Tibial artery (tissue), 4 donors: ENCODE measurements at regions not wholly inside any gene's neighbourhood (a gene's known extent, or its start where the extent isn't known, plus 50 kb on each side); places are given as distances from the start of the nearest gene placed in this dataset.

Source experiments
- DNase-seq, 2 donors: peaks; one replicate each; pipeline ENCODE4 v3.0.0-alpha.2; 2019
- H3K27ac ChIP-seq, 2 donors: fragments of 200-600 bp; sonication (generic) in 1 of 2; 1 replicate in 1 of 2; 2 replicates in 1 of 2; pipeline ENCODE4 v1.5.1; 2018 to 2019; ENCODE audit warnings: mild to moderate bottlenecking in 1 of 2
- H3K27me3 ChIP-seq, 2 donors: fragments of 200-600 bp; sonication (generic) in 1 of 2; one replicate each; pipeline versions ENCODE4 v1.5.1 to v1.6.0; 2016 to 2019
- H3K36me3 ChIP-seq, 3 donors: fragments of 200-600 bp; sonication (generic) in 2 of 3; one replicate each; pipeline ENCODE4 v1.5.1; 2016 to 2019; ENCODE audit warnings: mild to moderate bottlenecking in 2 of 3
- H3K4me1 ChIP-seq, 4 donors: fragments of 200-600 bp; sonication (generic) in 2 of 4; 1 replicate in 3 of 4; 2 replicates in 1 of 4; pipeline ENCODE4 v1.5.1; 2016 to 2019
- H3K4me3 ChIP-seq, 2 donors: fragments of 200-600 bp; sonication (generic) in 1 of 2; 1 replicate in 1 of 2; 2 replicates in 1 of 2; pipeline ENCODE4 v1.5.1; 2018 to 2019; ENCODE audit warnings: mild to moderate bottlenecking in 2 of 2
- H3K9me3 ChIP-seq, 3 donors: fragments of 200-600 bp; sonication (generic) in 1 of 3; one replicate each; pipeline ENCODE4 v1.5.1; 2016 to 2019
- CTCF ChIP-seq, 2 experiments: fragments of 200-600 bp in 1 of 2; fragments of 450-650 bp in 1 of 2; IDR thresholded peaks; one replicate each; pipeline ENCODE4 v1.5.1; 2017 to 2019; ENCODE audit warnings: antibody characterized with exemption in 2 of 2, mild to moderate bottlenecking in 1 of 2, moderate library complexity in 1 of 2
- intact Hi-C: fragments of 100-400 bp; cut with DNase I; formaldehyde crosslinking; loops from one replicate; pipeline ENCODE4 v1.15.0; 2023; ENCODE audit warnings: low total_unique reads

DNA sequence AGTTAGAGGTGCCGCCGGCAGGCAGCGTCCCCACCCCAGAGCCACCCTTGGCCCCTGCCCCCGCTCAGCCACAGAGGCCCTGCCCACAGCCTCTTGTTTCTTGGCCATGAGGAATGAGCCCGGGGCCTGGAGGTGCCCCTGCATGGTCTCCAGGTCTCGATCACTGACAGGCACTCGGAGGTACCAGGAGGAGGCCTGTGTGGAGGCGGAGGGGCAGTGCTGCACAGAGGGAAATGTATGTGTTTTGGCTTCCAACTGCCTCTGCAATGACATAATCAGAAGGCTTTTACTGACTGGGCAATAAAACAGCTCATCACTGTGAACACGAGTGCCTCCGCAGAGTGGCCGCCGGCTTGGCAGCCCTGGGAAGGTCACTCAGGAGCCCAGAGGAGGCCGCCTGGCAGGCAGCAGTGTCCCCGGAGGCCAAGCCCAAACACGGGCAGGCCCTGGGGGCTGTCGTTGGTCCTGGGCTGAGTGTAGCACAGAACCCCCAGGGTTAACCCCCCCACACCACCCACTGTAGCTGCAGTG is 61.1 kb upstream of the GATA5 start:
- Histone ChIP-seq H3K27me3 (peaks cover 0 to 71% of the 10 kb centered on the region in 2 donors), H3K27ac (no peak overlapping the region), H3K4me1 (peaks cover 0 to 28% (median 21%) of the 10 kb centered on the region in 4 donors), H3K36me3 (no peaks in the 10 kb centered on the region), H3K9me3 (no peaks in the 10 kb centered on the region), H3K4me3 (no peak overlapping the region)
- peak in 1 of 2 donors; percentile 73 for DNase-seq
- TF ChIP-seq CTCF (IDR thresholded peaks at IDR 0.05) = no peak
- intact Hi-C loops = no loop called here

- no peak for TF ChIP-seq CTCF (IDR thresholded peaks at IDR 0.05)
- Histone ChIP-seq H3K27me3 (peaks cover 0 to 71% of the 10 kb centered on the region in 2 donors), H3K4me1 (peaks cover 0 to 28% (median 21%) of the 10 kb centered on the region in 4 donors), H3K4me3 (no peak overlapping the region), H3K36me3 (no peaks in the 10 kb centered on the region), H3K27ac (no peak overlapping the region), H3K9me3 (no peaks in the 10 kb centered on the region)
- intact Hi-C loops = no loop called here
- no peak for DNase-seq
Observed at GRCh38 chr20:62537649-62538292, 62.0 kb upstream of the GATA5 start.

DNA sequence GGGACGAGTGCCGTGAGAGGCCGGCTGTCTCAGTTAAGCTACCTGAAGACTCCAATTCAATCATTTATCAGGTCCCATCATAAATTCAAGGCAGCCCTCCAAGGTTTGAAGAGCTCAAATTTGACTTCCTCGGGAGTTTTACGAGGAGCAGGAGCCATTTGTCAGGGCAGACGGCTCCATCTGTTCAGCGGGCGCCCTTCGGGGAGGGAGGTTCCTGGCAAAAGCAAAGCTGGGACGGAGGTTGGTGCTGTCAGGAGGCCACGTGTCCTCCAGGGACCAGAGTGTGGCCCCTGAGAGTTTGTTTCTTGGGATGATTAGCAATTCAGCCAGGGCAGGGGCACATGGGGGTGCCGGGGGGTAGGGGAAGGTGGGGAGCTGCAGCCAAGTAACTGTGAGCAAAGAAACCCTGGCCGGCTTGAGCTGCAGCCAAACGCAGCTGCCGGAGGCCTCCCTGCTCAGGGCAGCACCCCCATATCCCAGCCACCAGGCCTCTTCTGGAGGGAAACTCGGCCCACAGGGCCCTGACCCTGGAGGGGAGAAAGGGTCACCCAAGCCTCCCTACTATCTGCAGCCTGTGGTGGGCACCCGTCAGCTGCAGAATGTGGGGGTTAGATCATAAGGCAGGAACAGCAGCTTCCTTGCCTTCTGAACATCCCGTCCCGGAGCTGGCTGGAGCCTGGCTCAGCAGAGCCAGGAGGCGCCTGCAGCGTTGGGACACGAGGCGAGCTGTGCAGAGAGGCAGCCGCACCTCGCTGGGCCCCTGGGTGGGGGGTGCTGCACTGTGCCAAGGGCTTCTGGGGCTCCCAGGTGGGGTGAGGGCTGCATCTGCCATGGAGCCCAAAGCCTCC is 63.6 kb upstream of the GATA5 start:
- TF ChIP-seq CTCF (IDR thresholded peaks at IDR 0.05) = no peak
- Histone ChIP-seq H3K9me3 (no peaks in the 10 kb centered on the region), H3K27ac (no peak overlapping the region), H3K4me3 (no peak overlapping the region), H3K36me3 (no peaks in the 10 kb centered on the region), H3K4me1 (peaks cover 0 to 28% (median 21%) of the 10 kb centered on the region in 4 donors), H3K27me3 (peaks cover 0 to 63% of the 10 kb centered on the region in 2 donors)
- intact Hi-C loops = no loop called here
- DNase-seq = no peak

GRCh38 chr20:62540504-62540903 is 64.7 kb upstream of the GATA5 start:
- Histone ChIP-seq H3K27me3 (peaks cover 0 to 61% of the 10 kb centered on the region in 2 donors), H3K9me3 (no peaks in the 10 kb centered on the region), H3K4me3 (no peak overlapping the region), H3K4me1 (peaks cover 0 to 28% (median 21%) of the 10 kb centered on the region in 4 donors), H3K27ac (no peak overlapping the region), H3K36me3 (no peaks in the 10 kb centered on the region)
- DNase-seq = no peak
- intact Hi-C loops = no loop called here
- no peak for TF ChIP-seq CTCF (IDR thresholded peaks at IDR 0.05)

GRCh38 chr20:62542862-62543261 is 67.1 kb upstream of the GATA5 start:
- no peak for DNase-seq
- Histone ChIP-seq H3K27me3 (peaks cover 0 to 61% of the 10 kb centered on the region in 2 donors), H3K4me1 (peaks cover 0 to 15% (median 10%) of the 10 kb centered on the region in 4 donors), H3K4me3 (no peak overlapping the region), H3K9me3 (no peaks in the 10 kb centered on the region), H3K36me3 (peaks cover 0 to 10% (median 0%) of the 10 kb centered on the region in 3 donors), H3K27ac (no peak overlapping the region)
- no peak for TF ChIP-seq CTCF (IDR thresholded peaks at IDR 0.05)
- intact Hi-C loops = no loop called here
